ENCODE measurements at regions not wholly inside any gene's neighbourhood (a gene's known extent, or its start where the extent isn't known, plus 50 kb on each side); places are given as distances from the start of the nearest gene placed in this dataset.
"Not testable (repeated sequence)": the region's sequence is repeated elsewhere in the genome, so short reads cannot be mapped to it uniquely, and the experiment has no call there.

- no TSS peak for BruUV-seq (replicated peaks)
- H3K4me1 ChIP-seq (ENCODE audit: insufficient read depth, low read length, poor library complexity, severe bottlenecking): no peaks in the 10 kb centered on the region
- TF ChIP-seq EZH2phosphoT487 (IDR thresholded peaks at IDR 0.05; ENCODE audit: borderline replicate concordance, low read depth, low read length) (no peak), CTCF (conservative IDR thresholded peaks at IDR 0.05; ENCODE audit: low read length) (no peak)
- no peaks in the 10 kb centered on the region for H4K20me1 ChIP-seq (ENCODE audit: insufficient read depth, low read length)
- DNase-seq (ENCODE audit: low spot score): no peak
- H2AFZ ChIP-seq (ENCODE audit: low read length): no peak overlapping the region
- no peak overlapping the region for H3K4me2 ChIP-seq (ENCODE audit: low read length)
- ChIA-PET POLR2A (no interaction called here), CTCF (ENCODE audit: unreplicated experiment) (no interaction called here)
- H3K27ac ChIP-seq (ENCODE audit: low read depth, low read length, poor library complexity, severe bottlenecking): no peak overlapping the region
- intact Hi-C loops (cut with micrococcal nuclease; ENCODE audit: unreplicated experiment): no loop called here
- H3K79me2 ChIP-seq (ENCODE audit: insufficient read depth, low read depth, low read length): no peaks in the 10 kb centered on the region
- H3K9me3 ChIP-seq (ENCODE audit: low read length): no peaks in the 10 kb centered on the region
- H3K4me3 ChIP-seq (ENCODE audit: low read depth, low read length, poor library complexity, severe bottlenecking): no peak overlapping the region
- H3K36me3 ChIP-seq (ENCODE audit: insufficient read depth, low read length): no peaks in the 10 kb centered on the region
- no peaks in the 10 kb centered on the region for H3K9me2 ChIP-seq (ENCODE audit: insufficient read depth, low read length)
These were observed 1019.0 kb downstream of the KCNMA1 start for GRCh38 chr10:76618641-76619040.

GRCh38 chr10:76618171-76618570 is 1019.4 kb downstream of the KCNMA1 start:
- BruUV-seq (replicated peaks): no TSS peak

GRCh38 chr10:76616666-76617065 is 1020.9 kb downstream of the KCNMA1 start:
- H4K20me1 ChIP-seq (ENCODE audit: insufficient read depth, low read length); H3K27ac ChIP-seq (ENCODE audit: low read depth, low read length, poor library complexity, severe bottlenecking); CTCF ChIA-PET (ENCODE audit: unreplicated experiment); H3K4me3 ChIP-seq (ENCODE audit: low read depth, low read length, poor library complexity, severe bottlenecking); BruUV-seq (replicated peaks); H2AFZ ChIP-seq (ENCODE audit: low read length); intact Hi-C loops (cut with micrococcal nuclease; ENCODE audit: unreplicated experiment); H3K9me2 ChIP-seq (ENCODE audit: insufficient read depth, low read length); H3K4me1 ChIP-seq (ENCODE audit: insufficient read depth, low read length, poor library complexity, severe bottlenecking); H3K9me3 ChIP-seq (ENCODE audit: low read length); POLR2A ChIA-PET; H3K4me2 ChIP-seq (ENCODE audit: low read length); DNase-seq (ENCODE audit: low spot score); H3K36me3 ChIP-seq (ENCODE audit: insufficient read depth, low read length); H3K79me2 ChIP-seq (ENCODE audit: insufficient read depth, low read depth, low read length): not testable (repeated sequence)

More at GRCh38 chr10:76618171-76618570, 1019.4 kb downstream of the KCNMA1 start:
- no peaks in the 10 kb centered on the region for H3K9me3 ChIP-seq (ENCODE audit: low read length)
- H3K4me1 ChIP-seq (ENCODE audit: insufficient read depth, low read length, poor library complexity, severe bottlenecking): no peaks in the 10 kb centered on the region
- CTCF ChIA-PET (ENCODE audit: unreplicated experiment): no interaction called here
- TF ChIP-seq CTCF (conservative IDR thresholded peaks at IDR 0.05; ENCODE audit: low read length) (no peak), EZH2phosphoT487 (IDR thresholded peaks at IDR 0.05; ENCODE audit: borderline replicate concordance, low read depth, low read length) (no peak)
- H3K4me2 ChIP-seq (ENCODE audit: low read length): no peak overlapping the region
- no peak overlapping the region for H2AFZ ChIP-seq (ENCODE audit: low read length)
- no peaks in the 10 kb centered on the region for H3K79me2 ChIP-seq (ENCODE audit: insufficient read depth, low read depth, low read length)
- no peaks in the 10 kb centered on the region for H3K36me3 ChIP-seq (ENCODE audit: insufficient read depth, low read length)
- no peak for DNase-seq (ENCODE audit: low spot score)
- H3K9me2 ChIP-seq (ENCODE audit: insufficient read depth, low read length): no peaks in the 10 kb centered on the region
- POLR2A ChIA-PET: no interaction called here
- H4K20me1 ChIP-seq (ENCODE audit: insufficient read depth, low read length): no peaks in the 10 kb centered on the region
- no peak overlapping the region for H3K27ac ChIP-seq (ENCODE audit: low read depth, low read length, poor library complexity, severe bottlenecking)
- intact Hi-C loops (cut with micrococcal nuclease; ENCODE audit: unreplicated experiment): no loop called here
- H3K4me3 ChIP-seq (ENCODE audit: low read depth, low read length, poor library complexity, severe bottlenecking): no peak overlapping the region
